Kidney epithelial cell (primary cell): ENCODE measurements at regions not wholly inside any gene's neighbourhood (a gene's known extent, or its start where the extent isn't known, plus 50 kb on each side); places are given as distances from the start of the nearest gene placed in this dataset.

Experiments used
- DNase-seq: peaks from one replicate; pipeline ENCODE4 v3.0.0-alpha.2; 2010; ENCODE audit warnings: low read depth
- H3K27me3 ChIP-seq: 2 replicates; pipeline ENCODE4 v1.6.0; 2011; ENCODE audit warnings: low read length; ENCODE audit not compliant: control insufficient read depth, insufficient read depth
- H3K36me3 ChIP-seq: 2 replicates; pipeline ENCODE4 v1.5.1; 2011; ENCODE audit warnings: low read length; ENCODE audit not compliant: control insufficient read depth, insufficient read depth
- H3K4me3 ChIP-seq: 2 replicates; pipeline ENCODE4 v1.5.1; 2011; ENCODE audit warnings: low read depth, mild to moderate bottlenecking, control low read depth, low read length
- TF ChIP-seq, protein P1 (sequence below): IDR thresholded peaks from 2 replicates; pipeline ENCODE4 v1.5.1; 2011; ENCODE audit warnings: mild to moderate bottlenecking, moderate library complexity, low read length, control low read depth, inconsistent platforms; ENCODE audit not compliant: insufficient read depth, poor library complexity, severe bottlenecking

DNA sequence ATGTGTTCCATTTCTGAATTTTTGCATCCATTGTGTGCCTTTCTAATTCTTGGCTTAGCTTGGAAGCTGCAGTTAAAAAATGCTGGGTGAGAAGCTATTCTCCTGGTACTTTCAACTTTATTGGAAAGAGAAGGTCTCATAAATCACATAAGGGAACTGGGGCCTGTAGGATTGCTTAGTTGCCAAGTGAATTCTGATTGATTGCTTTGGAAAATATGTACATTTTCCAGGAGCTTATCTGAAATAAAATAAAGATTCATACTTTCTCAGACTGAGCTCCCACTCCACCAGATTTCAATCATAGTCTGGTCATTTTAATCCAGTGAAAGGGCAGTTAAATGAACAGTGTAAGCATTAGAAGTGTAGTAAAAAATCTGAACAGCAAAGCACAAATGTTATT lies 50.0 kb upstream of the PRICKLE1 start:
- TF ChIP-seq, protein P1, sequence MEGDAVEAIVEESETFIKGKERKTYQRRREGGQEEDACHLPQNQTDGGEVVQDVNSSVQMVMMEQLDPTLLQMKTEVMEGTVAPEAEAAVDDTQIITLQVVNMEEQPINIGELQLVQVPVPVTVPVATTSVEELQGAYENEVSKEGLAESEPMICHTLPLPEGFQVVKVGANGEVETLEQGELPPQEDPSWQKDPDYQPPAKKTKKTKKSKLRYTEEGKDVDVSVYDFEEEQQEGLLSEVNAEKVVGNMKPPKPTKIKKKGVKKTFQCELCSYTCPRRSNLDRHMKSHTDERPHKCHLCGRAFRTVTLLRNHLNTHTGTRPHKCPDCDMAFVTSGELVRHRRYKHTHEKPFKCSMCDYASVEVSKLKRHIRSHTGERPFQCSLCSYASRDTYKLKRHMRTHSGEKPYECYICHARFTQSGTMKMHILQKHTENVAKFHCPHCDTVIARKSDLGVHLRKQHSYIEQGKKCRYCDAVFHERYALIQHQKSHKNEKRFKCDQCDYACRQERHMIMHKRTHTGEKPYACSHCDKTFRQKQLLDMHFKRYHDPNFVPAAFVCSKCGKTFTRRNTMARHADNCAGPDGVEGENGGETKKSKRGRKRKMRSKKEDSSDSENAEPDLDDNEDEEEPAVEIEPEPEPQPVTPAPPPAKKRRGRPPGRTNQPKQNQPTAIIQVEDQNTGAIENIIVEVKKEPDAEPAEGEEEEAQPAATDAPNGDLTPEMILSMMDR, result no peak
- no peaks in the 10 kb centered on the region for H3K27me3 ChIP-seq
- DNase-seq, result no peak
- no peak overlapping the region for H3K4me3 ChIP-seq
- H3K36me3 ChIP-seq, result no peaks in the 10 kb centered on the region
